ENCODE measurements at regions not wholly inside any gene's neighbourhood (a gene's known extent, or its start where the extent isn't known, plus 50 kb on each side); places are given as distances from the start of the nearest gene placed in this dataset.
"Not testable (repeated sequence)": the region's sequence is repeated elsewhere in the genome, so short reads cannot be mapped to it uniquely, and the experiment has no call there.

- FAIRE-seq (no peak), DNase-seq (ENCODE audit: insufficient read length, low spot score) (no peak)
- TF ChIP-seq CTCF (IDR thresholded peaks at IDR 0.05; ENCODE audit: insufficient read depth, missing control alignments): no peak
These were observed 542.3 kb upstream of the ADGRL3 start for GRCh38 chr4:60657807-60658206.

DNA sequence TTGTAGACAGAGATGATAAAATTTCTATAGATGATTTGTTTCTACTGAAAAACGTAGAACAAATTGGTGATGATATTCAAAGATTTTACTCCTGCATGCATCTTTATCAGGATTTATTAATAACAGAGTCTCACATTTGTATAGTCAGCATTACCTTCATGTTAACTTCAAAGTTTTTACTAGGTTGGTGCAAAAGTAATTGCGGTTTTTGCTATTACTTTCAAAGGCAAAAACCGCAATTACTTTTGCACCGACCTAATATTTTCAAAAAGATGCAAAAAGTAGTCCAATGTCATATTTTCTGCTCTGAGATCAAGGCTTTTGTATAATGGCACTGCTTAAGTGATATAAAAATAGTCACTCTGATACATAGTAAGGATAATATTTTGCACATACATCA is 536.4 kb upstream of the ADGRL3 start:
- TF ChIP-seq CTCF (IDR thresholded peaks at IDR 0.05; ENCODE audit: insufficient read depth, missing control alignments): no peak
- DNase-seq (ENCODE audit: insufficient read length, low spot score): no peak
- FAIRE-seq: no peak

- no peak for TF ChIP-seq CTCF (IDR thresholded peaks at IDR 0.05; ENCODE audit: insufficient read depth, missing control alignments)
- FAIRE-seq (no peak), DNase-seq (ENCODE audit: insufficient read length, low spot score) (no peak)
These were observed 517.2 kb upstream of the ADGRL3 start for GRCh38 chr4:60682901-60683300.

GRCh38 chr4:60683357-60683756 is 516.8 kb upstream of the ADGRL3 start:
- TF ChIP-seq CTCF (IDR thresholded peaks at IDR 0.05; ENCODE audit: insufficient read depth, missing control alignments): no peak
- FAIRE-seq (no peak), DNase-seq (ENCODE audit: insufficient read length, low spot score) (no peak)

GRCh38 chr4:60683973-60684372 is 516.2 kb upstream of the ADGRL3 start:
- no peak for TF ChIP-seq CTCF (IDR thresholded peaks at IDR 0.05; ENCODE audit: insufficient read depth, missing control alignments)
- no peak for DNase-seq (ENCODE audit: insufficient read length, low spot score)
- FAIRE-seq: no peak

GRCh38 chr4:60696062-60696461 is 504.1 kb upstream of the ADGRL3 start:
- FAIRE-seq; DNase-seq (ENCODE audit: insufficient read length, low spot score): not testable (repeated sequence)

GRCh38 chr4:60709061-60709460 is 491.1 kb upstream of the ADGRL3 start:
- no peak for DNase-seq (ENCODE audit: insufficient read length, low spot score)
- no peak for TF ChIP-seq CTCF (IDR thresholded peaks at IDR 0.05; ENCODE audit: insufficient read depth, missing control alignments)
- no peak for FAIRE-seq

DNA sequence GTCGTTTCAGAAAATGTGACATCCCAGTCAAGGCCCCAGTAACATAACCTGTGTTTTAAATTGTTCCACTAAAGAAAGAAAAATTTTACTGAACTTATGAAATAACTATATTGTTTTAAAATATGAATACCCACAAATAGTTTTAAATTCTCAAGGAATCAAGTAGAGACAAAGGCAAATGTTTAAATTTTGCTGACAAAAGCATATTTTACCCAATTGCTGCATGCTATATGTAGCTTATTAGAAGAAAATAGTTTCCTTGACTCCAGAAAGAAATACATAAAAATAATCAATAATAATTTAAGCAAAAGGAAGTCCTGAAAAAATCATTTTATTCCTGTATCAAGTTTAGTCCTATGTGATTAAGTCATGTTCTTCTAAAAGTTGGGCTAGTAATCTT is 481.3 kb upstream of the ADGRL3 start:
- no peak for TF ChIP-seq CTCF (IDR thresholded peaks at IDR 0.05; ENCODE audit: insufficient read depth, missing control alignments)
- DNase-seq (ENCODE audit: insufficient read length, low spot score): no peak
- FAIRE-seq: no peak
